Fibroblast of mammary gland (primary cell): ENCODE measurements at regions not wholly inside any gene's neighbourhood (a gene's known extent, or its start where the extent isn't known, plus 50 kb on each side); places are given as distances from the start of the nearest gene placed in this dataset.

Experiments
- DNase-seq: peaks from one replicate; pipeline ENCODE4 v3.0.0-alpha.2; 2010; ENCODE audit warnings: low read depth
- H3K4me3 ChIP-seq: 2 replicates; pipeline ENCODE4 v1.5.1; 2011; ENCODE audit warnings: low read depth, mild to moderate bottlenecking, low read length, moderate library complexity; ENCODE audit not compliant: control insufficient read depth
- TF ChIP-seq, protein P1 (sequence below): conservative IDR thresholded peaks from 2 replicates; pipeline ENCODE4 v1.5.1; 2011; ENCODE audit warnings: low read depth, low read length, inconsistent platforms; ENCODE audit not compliant: control insufficient read depth, insufficient read depth

DNA sequence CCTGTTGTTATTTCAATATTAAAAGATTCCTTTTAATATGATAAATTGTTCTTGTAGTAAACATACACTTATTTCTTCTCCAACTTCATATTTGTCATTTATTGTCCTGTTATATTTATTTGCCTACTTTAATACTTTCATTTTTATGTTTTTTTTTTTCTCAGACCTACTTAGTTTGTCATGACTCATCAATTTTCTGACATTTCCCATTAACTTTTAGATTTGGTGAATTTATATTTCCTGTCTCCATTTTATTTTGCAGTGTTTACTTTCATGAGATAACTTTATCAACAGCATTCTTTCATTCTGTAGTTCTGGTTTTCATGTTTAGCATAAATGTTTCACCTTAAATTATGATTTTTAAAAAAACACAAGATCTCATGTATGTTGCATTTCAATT lies 788.7 kb downstream of the EFNA5 start:
- TF ChIP-seq, protein P1, sequence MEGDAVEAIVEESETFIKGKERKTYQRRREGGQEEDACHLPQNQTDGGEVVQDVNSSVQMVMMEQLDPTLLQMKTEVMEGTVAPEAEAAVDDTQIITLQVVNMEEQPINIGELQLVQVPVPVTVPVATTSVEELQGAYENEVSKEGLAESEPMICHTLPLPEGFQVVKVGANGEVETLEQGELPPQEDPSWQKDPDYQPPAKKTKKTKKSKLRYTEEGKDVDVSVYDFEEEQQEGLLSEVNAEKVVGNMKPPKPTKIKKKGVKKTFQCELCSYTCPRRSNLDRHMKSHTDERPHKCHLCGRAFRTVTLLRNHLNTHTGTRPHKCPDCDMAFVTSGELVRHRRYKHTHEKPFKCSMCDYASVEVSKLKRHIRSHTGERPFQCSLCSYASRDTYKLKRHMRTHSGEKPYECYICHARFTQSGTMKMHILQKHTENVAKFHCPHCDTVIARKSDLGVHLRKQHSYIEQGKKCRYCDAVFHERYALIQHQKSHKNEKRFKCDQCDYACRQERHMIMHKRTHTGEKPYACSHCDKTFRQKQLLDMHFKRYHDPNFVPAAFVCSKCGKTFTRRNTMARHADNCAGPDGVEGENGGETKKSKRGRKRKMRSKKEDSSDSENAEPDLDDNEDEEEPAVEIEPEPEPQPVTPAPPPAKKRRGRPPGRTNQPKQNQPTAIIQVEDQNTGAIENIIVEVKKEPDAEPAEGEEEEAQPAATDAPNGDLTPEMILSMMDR, result no peak
- DNase-seq, result no peak
- no peak overlapping the region for H3K4me3 ChIP-seq

DNA sequence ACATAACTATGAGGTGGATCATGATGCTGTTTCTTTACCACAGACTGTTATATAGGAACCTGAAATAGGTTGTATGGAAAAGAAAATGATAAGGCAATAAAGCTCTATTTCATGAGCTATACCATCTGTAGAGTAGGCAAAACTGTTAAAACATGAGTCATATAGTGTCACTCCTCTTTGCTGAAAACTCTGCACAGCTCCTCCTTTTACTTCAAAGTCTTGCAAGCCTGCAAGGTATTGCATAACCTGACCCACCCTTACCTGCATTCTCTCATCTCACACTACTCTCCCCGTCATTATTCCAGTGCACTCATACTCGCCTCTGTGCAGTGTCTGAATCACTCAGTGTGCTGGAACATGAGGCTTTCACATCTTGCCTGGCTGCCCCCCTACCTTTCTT lies 790.1 kb downstream of the EFNA5 start:
- TF ChIP-seq, protein P1, result no peak
- no peak for DNase-seq
- no peak overlapping the region for H3K4me3 ChIP-seq

DNA sequence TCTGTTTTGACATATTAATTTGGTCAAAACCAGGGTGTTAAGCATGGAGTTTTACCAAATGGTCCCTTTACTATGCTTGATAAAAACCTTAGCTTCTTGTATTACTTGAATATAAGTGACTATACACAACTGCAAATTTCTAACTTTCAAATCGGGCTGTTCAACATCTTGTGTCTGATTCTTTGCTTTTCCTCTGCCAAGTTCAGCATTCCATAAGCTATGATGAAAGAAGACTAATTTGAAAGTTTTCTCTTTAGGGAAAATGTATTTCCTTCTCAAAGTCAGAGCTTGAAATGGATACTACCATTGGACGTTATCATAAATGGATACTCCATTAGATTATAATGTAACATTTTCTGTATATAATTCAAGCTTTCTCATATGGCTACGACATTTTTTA lies 792.9 kb downstream of the EFNA5 start:
- TF ChIP-seq, protein P1, result no peak
- H3K4me3 ChIP-seq, result no peak overlapping the region
- no peak for DNase-seq

DNA sequence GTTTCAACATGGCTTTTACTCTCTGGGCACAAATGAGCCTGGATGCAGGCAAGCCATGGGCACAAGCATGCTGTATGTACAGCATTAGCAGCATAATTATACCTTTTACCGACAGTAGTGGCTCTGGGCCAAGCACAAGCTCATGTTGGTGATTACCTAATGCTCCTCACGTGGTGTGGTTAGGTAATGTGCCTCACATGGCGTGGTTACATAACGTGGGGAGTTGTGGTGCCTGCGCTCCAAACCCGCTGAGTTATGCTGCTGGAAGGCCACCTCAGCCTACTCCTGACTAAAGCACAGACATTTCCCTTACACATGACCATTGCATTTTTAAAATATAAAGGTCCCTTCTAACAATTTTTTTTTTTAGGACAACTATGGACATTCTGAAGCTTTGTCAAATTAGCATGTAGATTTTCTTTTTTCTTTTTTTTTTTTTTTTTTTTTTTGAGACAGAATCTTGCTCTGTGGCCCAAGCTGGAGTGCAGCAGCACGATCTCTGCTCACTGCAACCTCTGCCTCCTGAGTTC lies 794.0 kb downstream of the EFNA5 start:
- H3K4me3 ChIP-seq, result no peak overlapping the region
- TF ChIP-seq, protein P1, result no peak
- DNase-seq, result peak; percentile 7

DNA sequence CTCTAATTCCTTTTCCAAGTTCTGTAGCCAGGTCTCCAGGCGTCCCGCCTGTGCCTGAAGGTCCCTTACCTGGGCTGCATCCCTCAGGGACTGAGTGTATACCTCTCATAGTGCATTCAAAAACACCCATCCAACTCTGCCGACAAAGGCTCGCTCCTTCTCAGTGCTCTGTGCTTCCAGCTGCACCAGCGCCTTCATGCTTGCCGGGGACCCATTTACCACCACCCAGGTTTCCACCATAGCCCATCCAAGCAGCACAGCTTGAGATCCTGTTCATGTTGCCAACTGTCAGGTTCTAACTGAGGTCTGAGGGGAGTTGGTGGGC lies 794.5 kb downstream of the EFNA5 start:
- DNase-seq, result no peak
- H3K4me3 ChIP-seq, result no peak overlapping the region
- TF ChIP-seq, protein P1, result no peak

DNA sequence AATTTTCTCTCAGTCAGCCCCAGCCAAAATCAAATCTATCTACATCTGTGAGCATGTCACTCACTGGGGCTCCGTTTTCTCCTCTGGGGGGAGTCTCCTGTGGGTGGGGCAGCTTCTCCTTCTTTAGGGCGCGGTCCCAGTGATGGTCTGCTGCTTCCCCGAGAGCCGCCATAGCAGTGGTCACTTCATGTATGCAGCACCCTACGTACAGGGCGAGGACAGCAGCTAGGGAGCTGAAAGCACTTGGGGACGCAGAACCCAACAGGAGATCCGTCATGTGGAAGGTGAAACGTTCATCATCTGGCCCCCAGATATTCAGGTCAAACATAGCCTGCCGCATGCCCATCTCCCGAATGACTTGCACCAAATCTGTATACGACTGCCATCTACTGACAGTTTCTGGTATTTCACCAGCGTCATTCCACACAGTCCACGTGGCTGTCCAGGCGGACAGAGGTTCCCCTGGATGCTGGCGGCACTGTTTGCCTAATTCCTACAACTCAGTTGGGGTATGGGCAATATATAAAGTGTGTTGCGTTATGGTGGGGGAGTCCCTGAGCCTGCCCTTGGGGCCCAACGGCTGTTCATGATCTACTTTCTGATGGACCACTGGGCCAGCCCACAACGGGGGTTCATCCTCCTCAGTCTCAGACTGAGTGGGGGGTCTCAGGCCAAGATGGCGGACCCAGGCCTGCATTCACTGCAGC lies 795.0 kb downstream of the EFNA5 start:
- H3K4me3 ChIP-seq, result no peak overlapping the region
- TF ChIP-seq, protein P1, result peak; percentile 34
- DNase-seq, result peak; percentile 33
